ENCODE measurements at regions not wholly inside any gene's neighbourhood (a gene's known extent, or its start where the extent isn't known, plus 50 kb on each side); places are given as distances from the start of the nearest gene placed in this dataset.

- H3K9ac ChIP-seq (ENCODE audit: insufficient read depth, low read length) = no peak overlapping the region
- H3K79me2 ChIP-seq (ENCODE audit: control insufficient read depth, insufficient read depth, low read length) = no peaks in the 10 kb centered on the region
- no peak for DNase-seq (ENCODE audit: low read depth in 2 of 2)
- TF ChIP-seq CTCF (conservative IDR thresholded peaks at IDR 0.05 in 1 of 2, IDR thresholded peaks at IDR 0.05 in 1 of 2; ENCODE audit: low read depth in 1 of 2, low read length in 2 of 2) (no peak), EZH2 (IDR thresholded peaks at IDR 0.05; ENCODE audit: low read length, missing control alignments) (no peak)
- no peaks in the 10 kb centered on the region for H3K9me3 ChIP-seq (ENCODE audit: control insufficient read depth, insufficient read depth, low read depth, low read length)
- H3K4me2 ChIP-seq (ENCODE audit: extremely low read depth, insufficient read depth, low read length) = no peak overlapping the region
- no peak overlapping the region for H2AFZ ChIP-seq (ENCODE audit: low read length)
- H3K27me3 ChIP-seq (ENCODE audit: control insufficient read depth, insufficient read depth, low read length) = peaks cover 4% of the 10 kb centered on the region
- H3K36me3 ChIP-seq (ENCODE audit: control insufficient read depth, insufficient read depth, low read length) = no peaks in the 10 kb centered on the region
- H4K20me1 ChIP-seq (ENCODE audit: control insufficient read depth, extremely low read depth, insufficient read depth, low read length) = no peaks in the 10 kb centered on the region
- no peak overlapping the region for H3K4me3 ChIP-seq (replicated peaks in 1 of 4; ENCODE audit: control extremely low read depth in 1 of 4, insufficient read depth in 1 of 4, low read depth in 3 of 4, low read length in 4 of 4)
- H3K4me1 ChIP-seq (ENCODE audit: control insufficient read depth, extremely low read depth, insufficient read depth, low read length) = no peaks in the 10 kb centered on the region
- H3K27ac ChIP-seq (ENCODE audit: insufficient read depth, low read length) = no peak overlapping the region
These were observed 201.6 kb downstream of the ICOS start for GRCh38 chr2:204138206-204138605.

GRCh38 chr2:204140246-204140645 lies 203.7 kb downstream of the ICOS start:
- TF ChIP-seq CTCF (conservative IDR thresholded peaks at IDR 0.05 in 1 of 2, IDR thresholded peaks at IDR 0.05 in 1 of 2; ENCODE audit: low read depth in 1 of 2, low read length in 2 of 2) = no peak
- TF ChIP-seq EZH2 (IDR thresholded peaks at IDR 0.05; ENCODE audit: low read length, missing control alignments) = no peak
- Histone ChIP-seq H3K27ac (ENCODE audit: insufficient read depth, low read length) (no peak overlapping the region), H3K4me1 (ENCODE audit: control insufficient read depth, extremely low read depth, insufficient read depth, low read length) (no peaks in the 10 kb centered on the region), H2AFZ (ENCODE audit: low read length) (no peak overlapping the region), H4K20me1 (ENCODE audit: control insufficient read depth, extremely low read depth, insufficient read depth, low read length) (no peaks in the 10 kb centered on the region), H3K79me2 (ENCODE audit: control insufficient read depth, insufficient read depth, low read length) (no peaks in the 10 kb centered on the region), H3K4me3 (replicated peaks in 1 of 4; ENCODE audit: control extremely low read depth in 1 of 4, insufficient read depth in 1 of 4, low read depth in 3 of 4, low read length in 4 of 4) (no peak overlapping the region), H3K4me2 (ENCODE audit: extremely low read depth, insufficient read depth, low read length) (no peak overlapping the region), H3K27me3 (ENCODE audit: control insufficient read depth, insufficient read depth, low read length) (peaks cover 4% of the 10 kb centered on the region), H3K36me3 (ENCODE audit: control insufficient read depth, insufficient read depth, low read length) (no peaks in the 10 kb centered on the region), H3K9ac (ENCODE audit: insufficient read depth, low read length) (no peak overlapping the region), H3K9me3 (ENCODE audit: control insufficient read depth, insufficient read depth, low read depth, low read length) (no peaks in the 10 kb centered on the region)
- no peak for DNase-seq (ENCODE audit: low read depth in 2 of 2)

GRCh38 chr2:204143216-204144014 lies 206.9 kb downstream of the ICOS start:
- Histone ChIP-seq H4K20me1 (ENCODE audit: control insufficient read depth, extremely low read depth, insufficient read depth, low read length) (no peaks in the 10 kb centered on the region), H3K4me1 (ENCODE audit: control insufficient read depth, extremely low read depth, insufficient read depth, low read length) (no peaks in the 10 kb centered on the region), H3K9me3 (ENCODE audit: control insufficient read depth, insufficient read depth, low read depth, low read length) (no peaks in the 10 kb centered on the region), H3K4me3 (replicated peaks in 1 of 4; ENCODE audit: control extremely low read depth in 1 of 4, insufficient read depth in 1 of 4, low read depth in 3 of 4, low read length in 4 of 4) (no peak overlapping the region), H3K27ac (ENCODE audit: insufficient read depth, low read length) (no peak overlapping the region), H3K36me3 (ENCODE audit: control insufficient read depth, insufficient read depth, low read length) (no peaks in the 10 kb centered on the region), H3K4me2 (ENCODE audit: extremely low read depth, insufficient read depth, low read length) (no peak overlapping the region), H3K79me2 (ENCODE audit: control insufficient read depth, insufficient read depth, low read length) (no peaks in the 10 kb centered on the region), H2AFZ (ENCODE audit: low read length) (no peak overlapping the region), H3K9ac (ENCODE audit: insufficient read depth, low read length) (no peak overlapping the region), H3K27me3 (ENCODE audit: control insufficient read depth, insufficient read depth, low read length) (peaks cover 4% of the 10 kb centered on the region)
- no peak for TF ChIP-seq CTCF (conservative IDR thresholded peaks at IDR 0.05 in 1 of 2, IDR thresholded peaks at IDR 0.05 in 1 of 2; ENCODE audit: low read depth in 1 of 2, low read length in 2 of 2)
- no peak for TF ChIP-seq EZH2 (IDR thresholded peaks at IDR 0.05; ENCODE audit: low read length, missing control alignments)
- DNase-seq (ENCODE audit: low read depth in 2 of 2) = no peak
